B cell (primary cell): ENCODE measurements at regions not wholly inside any gene's neighbourhood (a gene's known extent, or its start where the extent isn't known, plus 50 kb on each side); places are given as distances from the start of the nearest gene placed in this dataset.

Source experiments
- ATAC-seq: fragments of 200-7000 bp; cut with Tn5 transposase; one replicate; pipeline ENCODE4 v1.10.0; 2021; ENCODE audit warnings: low read depth, mild to moderate bottlenecking, moderate number of reproducible peaks, moderate library complexity
- CTCF ChIA-PET: fragments of 350-600 bp; sonication (Branson Sonifier 250); formaldehyde crosslinking; loops from one replicate; lab custom pipeline; 2021; ENCODE audit warnings: antibody characterized with exemption, inconsistent platforms; lab: Charles Lee
- POLR2A ChIA-PET: fragments of 350-600 bp; sonication (Branson Sonifier 250); formaldehyde crosslinking; loops from one replicate; lab custom pipeline; 2021; ENCODE audit warnings: antibody characterized with exemption; lab: Charles Lee
- DNase-seq: peaks from one replicate; pipeline ENCODE4 v3.0.0; 2013
- H2AFZ ChIP-seq: 2 replicates; pipeline ENCODE4 v1.6.1; 2012; ENCODE audit warnings: mild to moderate bottlenecking, low read depth, low read length; ENCODE audit not compliant: insufficient read depth, poor library complexity, severe bottlenecking
- H3K27ac ChIP-seq, 2 donors: 1 replicate in 1 of 2; 2 replicates in 1 of 2; pipeline ENCODE4 v1.5.1; 2012 to 2013; ENCODE audit warnings: low read length in 2 of 2, mild to moderate bottlenecking in 2 of 2, moderate library complexity in 1 of 2
- H3K27me3 ChIP-seq, 4 experiments: fragments of 200-600 bp in 1 of 4; sonication (generic) in 1 of 4; replicated peaks in 1 of 4; 1 replicate in 2 of 4; 2 replicates in 2 of 4; pipeline versions ENCODE4 v1.6.1 to v1.7.0; 2013 to 2016; ENCODE audit warnings: low read length in 3 of 4, mild to moderate bottlenecking in 2 of 4, mixed read lengths in 1 of 4, moderate library complexity in 1 of 4; ENCODE audit not compliant: insufficient read depth in 4 of 4, control insufficient read depth in 3 of 4; ENCODE audit errors: control extremely low read depth in 1 of 4
- H3K36me3 ChIP-seq, 2 experiments: replicated peaks in 1 of 2; 1 replicate in 1 of 2; 2 replicates in 1 of 2; pipeline versions ENCODE4 v1.6.1 to v1.7.1; 2013; ENCODE audit warnings: low read length in 1 of 2; ENCODE audit not compliant: insufficient read depth in 2 of 2, control insufficient read depth in 1 of 2; ENCODE audit errors: control extremely low read depth in 1 of 2, extremely low read depth in 1 of 2
- H3K4me1 ChIP-seq, 2 donors: fragments of 200-600 bp in 1 of 2; sonication (generic) in 1 of 2; 1 replicate in 1 of 2; 2 replicates in 1 of 2; pipeline versions ENCODE4 v1.5.1 to v1.6.1; 2013 to 2017; ENCODE audit warnings: low read length in 2 of 2; ENCODE audit not compliant: control insufficient read depth in 2 of 2, insufficient read depth in 2 of 2
- H3K4me2 ChIP-seq: replicated peaks from 2 replicates; pipeline ENCODE3; 2012; ENCODE audit warnings: mild to moderate bottlenecking, low read depth, low read length; ENCODE audit not compliant: poor library complexity, severe bottlenecking
- H3K4me3 ChIP-seq, 5 experiments: fragments of 200-600 bp in 1 of 5; sonication (generic) in 1 of 5; 1 replicate in 3 of 5; 2 replicates in 2 of 5; pipeline versions ENCODE4 v1.5.1 to v1.7.0; 2011 to 2016; ENCODE audit warnings: low read length in 4 of 5, mild to moderate bottlenecking in 4 of 5, low read depth in 2 of 5, control low read depth in 1 of 5, moderate library complexity in 1 of 5; ENCODE audit not compliant: insufficient read depth in 1 of 5; ENCODE audit errors: control extremely low read depth in 1 of 5, extremely low read depth in 1 of 5
- H3K79me2 ChIP-seq: fragments of 200-600 bp; sonication (generic); one replicate; pipeline ENCODE4 v1.6.0; 2016; ENCODE audit warnings: low read length; ENCODE audit not compliant: control insufficient read depth, insufficient read depth
- H3K9ac ChIP-seq: fragments of 200-600 bp; sonication (generic); 2 replicates; pipeline ENCODE4 v1.6.1; 2017; ENCODE audit warnings: mild to moderate bottlenecking, low read length, moderate library complexity
- H3K9me3 ChIP-seq, 3 donors: one replicate each; pipeline versions ENCODE4 v1.6.1 to v1.7.1; 2013; ENCODE audit warnings: low read length in 2 of 3; ENCODE audit not compliant: control insufficient read depth in 2 of 3, insufficient read depth in 1 of 3; ENCODE audit errors: control extremely low read depth in 1 of 3
- H4K20me1 ChIP-seq: 2 replicates; pipeline ENCODE4 v1.6.0; 2012; ENCODE audit warnings: mild to moderate bottlenecking, low read length; ENCODE audit not compliant: insufficient read depth, control insufficient read depth, poor library complexity, severe bottlenecking
- H3K27ac Mint-ChIP-seq: one replicate; pipeline ENCODE4 v1.8.0; 2021; ENCODE audit warnings: mixed read lengths
- H3K27me3 Mint-ChIP-seq: one replicate; pipeline ENCODE4 v1.8.0; 2021; ENCODE audit warnings: mixed read lengths
- H3K4me1 Mint-ChIP-seq: one replicate; pipeline ENCODE4 v1.8.0; 2021; ENCODE audit warnings: mixed read lengths
- H3K4me3 Mint-ChIP-seq: one replicate; pipeline ENCODE4 v1.8.0; 2021; ENCODE audit warnings: mixed read lengths
- H3K9me3 Mint-ChIP-seq: one replicate; pipeline ENCODE4 v1.8.0; 2022; ENCODE audit warnings: mixed read lengths; ENCODE audit not compliant: insufficient read depth
- EZH2 ChIP-seq: IDR thresholded peaks from 2 replicates; pipeline ENCODE4 v1.6.1; 2012; ENCODE audit warnings: borderline replicate concordance, low read depth, mild to moderate bottlenecking, moderate library complexity, low read length; ENCODE audit not compliant: insufficient read depth, poor library complexity, severe bottlenecking
- WGBS: methylation state at CpG from one replicate; pipeline ENCODE4 v1.1.5; 2013; ENCODE audit warnings: missing lambda C conversion rate; ENCODE audit not compliant: insufficient coverage; 5-methylcytosine and 5-hydroxymethylcytosine counted together
- intact Hi-C: fragments of 100-400 bp; cut with micrococcal nuclease; formaldehyde crosslinking; loops from one replicate; pipeline ENCODE4 v1.10.0; 2022
- TF ChIP-seq, protein P1 (sequence below): fragments of 200-600 bp; IDR thresholded peaks from one replicate; pipeline ENCODE4 v1.8.0; 2022; ENCODE audit warnings: antibody characterized with exemption, mild to moderate bottlenecking

DNA sequence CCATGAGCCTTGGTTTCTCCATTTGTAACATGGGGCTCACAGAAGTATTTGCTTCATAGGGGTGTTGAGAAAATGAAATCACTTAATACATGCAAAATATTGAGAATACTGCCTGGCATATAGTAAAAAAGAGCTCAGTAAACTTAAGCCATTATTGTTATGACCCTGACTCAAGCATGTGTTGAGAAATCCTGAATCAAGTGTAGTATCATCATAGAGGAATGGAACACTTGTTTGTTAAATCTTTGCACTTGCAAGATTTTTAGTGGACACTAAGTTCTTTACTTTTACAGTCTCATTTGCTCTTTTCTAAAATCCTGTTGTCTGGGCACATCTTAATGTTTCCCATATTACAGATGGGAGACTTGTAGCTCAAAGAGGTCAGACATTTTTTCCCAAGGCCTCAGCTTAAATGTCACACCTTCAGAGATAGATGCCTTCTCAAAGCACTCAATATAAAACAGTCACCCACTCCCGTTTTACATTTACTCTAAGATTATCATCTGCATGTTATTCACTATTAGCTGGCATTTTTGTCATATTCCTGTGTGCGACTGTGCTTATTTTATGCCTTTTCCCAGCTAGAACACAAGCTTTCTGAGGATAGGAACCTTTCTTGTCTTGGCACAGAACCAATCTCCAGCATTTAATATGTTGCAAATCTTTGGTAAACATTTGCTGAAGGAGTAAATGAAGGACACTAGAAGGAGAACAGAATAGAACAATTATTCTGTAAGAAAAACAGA is 250.0 kb upstream of the TNC start:
- no peak for TF ChIP-seq EZH2
- TF ChIP-seq, protein P1, sequence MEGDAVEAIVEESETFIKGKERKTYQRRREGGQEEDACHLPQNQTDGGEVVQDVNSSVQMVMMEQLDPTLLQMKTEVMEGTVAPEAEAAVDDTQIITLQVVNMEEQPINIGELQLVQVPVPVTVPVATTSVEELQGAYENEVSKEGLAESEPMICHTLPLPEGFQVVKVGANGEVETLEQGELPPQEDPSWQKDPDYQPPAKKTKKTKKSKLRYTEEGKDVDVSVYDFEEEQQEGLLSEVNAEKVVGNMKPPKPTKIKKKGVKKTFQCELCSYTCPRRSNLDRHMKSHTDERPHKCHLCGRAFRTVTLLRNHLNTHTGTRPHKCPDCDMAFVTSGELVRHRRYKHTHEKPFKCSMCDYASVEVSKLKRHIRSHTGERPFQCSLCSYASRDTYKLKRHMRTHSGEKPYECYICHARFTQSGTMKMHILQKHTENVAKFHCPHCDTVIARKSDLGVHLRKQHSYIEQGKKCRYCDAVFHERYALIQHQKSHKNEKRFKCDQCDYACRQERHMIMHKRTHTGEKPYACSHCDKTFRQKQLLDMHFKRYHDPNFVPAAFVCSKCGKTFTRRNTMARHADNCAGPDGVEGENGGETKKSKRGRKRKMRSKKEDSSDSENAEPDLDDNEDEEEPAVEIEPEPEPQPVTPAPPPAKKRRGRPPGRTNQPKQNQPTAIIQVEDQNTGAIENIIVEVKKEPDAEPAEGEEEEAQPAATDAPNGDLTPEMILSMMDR, result no peak
- H3K27me3 ChIP-seq, result no peaks in the 10 kb centered on the region
- CTCF ChIA-PET, result interaction anchor here (0.8 kb wide), 1 partner anchor 12 kb away, joined by 5 read pairs; no protein-coding TSS in a partner anchor
- H3K9me3 ChIP-seq, result no peaks in the 10 kb centered on the region
- DNase-seq (no peak), ATAC-seq (no peak)
- no peak overlapping the region for H3K9ac ChIP-seq
- Mint-ChIP-seq H3K4me1 (no peaks in the 10 kb centered on the region), H3K4me3 (no peak overlapping the region), H3K27me3 (no peaks in the 10 kb centered on the region), H3K27ac (no peak overlapping the region), H3K9me3 (no peaks in the 10 kb centered on the region)
- POLR2A ChIA-PET, result no interaction called here
- H4K20me1 ChIP-seq, result no peaks in the 10 kb centered on the region
- no peak overlapping the region for H3K4me2 ChIP-seq
- WGBS, result 70% methylated on average over 1 of the region's 2 CpGs
- no peak overlapping the region for H3K27ac ChIP-seq
- no peaks in the 10 kb centered on the region for H3K4me1 ChIP-seq
- H3K4me3 ChIP-seq, result no peak overlapping the region
- intact Hi-C loops, result no loop called here
- H3K36me3 ChIP-seq, result no peaks in the 10 kb centered on the region
- H2AFZ ChIP-seq, result no peak overlapping the region
- no peaks in the 10 kb centered on the region for H3K79me2 ChIP-seq

DNA sequence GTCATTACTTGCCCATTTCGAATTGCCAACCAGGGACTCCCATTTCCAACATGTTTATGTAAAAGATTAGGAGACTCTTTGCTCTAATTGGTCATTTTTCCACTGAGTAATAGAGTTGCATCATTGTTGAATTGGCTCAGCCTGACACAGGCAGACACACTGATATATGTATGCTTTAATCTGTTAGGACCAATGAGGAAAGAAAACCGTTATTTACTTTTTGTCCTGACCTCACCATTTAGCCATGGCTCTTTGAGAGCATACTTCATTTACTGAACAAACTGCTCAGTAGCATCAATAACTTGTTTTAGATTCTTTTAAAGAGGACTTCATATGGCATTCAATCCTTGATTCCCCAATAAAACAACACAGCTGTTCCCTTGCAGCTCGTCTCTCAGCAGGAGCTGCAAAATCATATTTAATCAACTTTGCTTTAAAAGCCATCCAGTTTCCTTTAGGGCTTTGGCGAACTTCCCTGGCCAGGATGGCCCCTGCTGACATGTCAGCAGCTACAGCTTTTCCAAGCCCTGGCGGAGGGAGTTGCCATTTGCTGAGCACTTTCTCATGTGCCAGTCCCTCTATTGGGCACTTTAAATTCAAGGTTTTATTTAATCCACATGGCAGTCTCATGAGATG is 251.5 kb upstream of the TNC start:
- Mint-ChIP-seq H3K27ac (no peak overlapping the region), H3K4me1 (no peaks in the 10 kb centered on the region), H3K27me3 (no peaks in the 10 kb centered on the region), H3K9me3 (no peaks in the 10 kb centered on the region), H3K4me3 (no peak overlapping the region)
- Histone ChIP-seq H3K9me3 (no peaks in the 10 kb centered on the region), H4K20me1 (no peaks in the 10 kb centered on the region), H3K4me1 (no peaks in the 10 kb centered on the region), H3K4me3 (no peak overlapping the region), H3K27ac (no peak overlapping the region), H2AFZ (no peak overlapping the region), H3K9ac (no peak overlapping the region), H3K27me3 (no peaks in the 10 kb centered on the region), H3K79me2 (no peaks in the 10 kb centered on the region), H3K4me2 (no peak overlapping the region), H3K36me3 (no peaks in the 10 kb centered on the region)
- intact Hi-C loops, result no loop called here
- ChIA-PET POLR2A (no interaction called here), CTCF (interaction anchor here (0.6 to 0.8 kb wide), 2 partner anchors 13 to 1066 kb away, joined by 3 to 5 read pairs; no protein-coding TSS in a partner anchor)
- DNase-seq (no peak), ATAC-seq (no peak)
- no peak for TF ChIP-seq EZH2
- TF ChIP-seq, protein P1, result no peak
- 92% methylated on average over 3 of the region's 5 CpGs for WGBS
